ENCODE measurements at regions not wholly inside any gene's neighbourhood (a gene's known extent, or its start where the extent isn't known, plus 50 kb on each side); places are given as distances from the start of the nearest gene placed in this dataset.

DNA sequence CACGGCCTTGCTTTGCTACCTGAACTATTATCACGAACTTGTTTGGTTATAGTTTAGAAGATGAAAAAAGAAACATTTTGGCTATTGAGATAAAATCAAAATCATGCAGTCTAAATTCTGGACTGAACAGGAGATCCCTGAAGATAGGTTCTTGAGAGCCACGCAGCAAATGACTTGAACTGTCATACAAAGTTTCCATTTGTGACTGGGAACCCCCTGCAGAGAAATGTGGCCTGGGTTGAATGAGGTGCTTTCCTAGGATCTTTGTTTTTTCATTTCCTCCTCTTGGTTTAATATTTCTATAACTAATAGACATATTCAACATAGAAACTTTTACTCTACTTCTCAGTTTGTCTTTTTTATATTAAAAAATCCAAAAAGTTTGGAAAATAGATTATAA is 184.7 kb upstream of the TRPM3 start:
- DNase-seq (ENCODE audit: extremely low spot score, unreplicated experiment): no peak
- Mint-ChIP-seq H3K4me1 (ENCODE audit: unreplicated experiment) (no peaks in the 10 kb centered on the region), H3K4me3 (ENCODE audit: unreplicated experiment) (no peak overlapping the region), H3K27me3 (ENCODE audit: unreplicated experiment) (peaks cover 2% of the 10 kb centered on the region), H3K27ac (ENCODE audit: unreplicated experiment) (no peak overlapping the region), H3K36me3 (ENCODE audit: unreplicated experiment) (no peaks in the 10 kb centered on the region), H3K9me3 (ENCODE audit: unreplicated experiment) (no peaks in the 10 kb centered on the region)
- TF ChIP-seq, protein P1, sequence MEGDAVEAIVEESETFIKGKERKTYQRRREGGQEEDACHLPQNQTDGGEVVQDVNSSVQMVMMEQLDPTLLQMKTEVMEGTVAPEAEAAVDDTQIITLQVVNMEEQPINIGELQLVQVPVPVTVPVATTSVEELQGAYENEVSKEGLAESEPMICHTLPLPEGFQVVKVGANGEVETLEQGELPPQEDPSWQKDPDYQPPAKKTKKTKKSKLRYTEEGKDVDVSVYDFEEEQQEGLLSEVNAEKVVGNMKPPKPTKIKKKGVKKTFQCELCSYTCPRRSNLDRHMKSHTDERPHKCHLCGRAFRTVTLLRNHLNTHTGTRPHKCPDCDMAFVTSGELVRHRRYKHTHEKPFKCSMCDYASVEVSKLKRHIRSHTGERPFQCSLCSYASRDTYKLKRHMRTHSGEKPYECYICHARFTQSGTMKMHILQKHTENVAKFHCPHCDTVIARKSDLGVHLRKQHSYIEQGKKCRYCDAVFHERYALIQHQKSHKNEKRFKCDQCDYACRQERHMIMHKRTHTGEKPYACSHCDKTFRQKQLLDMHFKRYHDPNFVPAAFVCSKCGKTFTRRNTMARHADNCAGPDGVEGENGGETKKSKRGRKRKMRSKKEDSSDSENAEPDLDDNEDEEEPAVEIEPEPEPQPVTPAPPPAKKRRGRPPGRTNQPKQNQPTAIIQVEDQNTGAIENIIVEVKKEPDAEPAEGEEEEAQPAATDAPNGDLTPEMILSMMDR (IDR thresholded peaks at IDR 0.05): no peak

DNA sequence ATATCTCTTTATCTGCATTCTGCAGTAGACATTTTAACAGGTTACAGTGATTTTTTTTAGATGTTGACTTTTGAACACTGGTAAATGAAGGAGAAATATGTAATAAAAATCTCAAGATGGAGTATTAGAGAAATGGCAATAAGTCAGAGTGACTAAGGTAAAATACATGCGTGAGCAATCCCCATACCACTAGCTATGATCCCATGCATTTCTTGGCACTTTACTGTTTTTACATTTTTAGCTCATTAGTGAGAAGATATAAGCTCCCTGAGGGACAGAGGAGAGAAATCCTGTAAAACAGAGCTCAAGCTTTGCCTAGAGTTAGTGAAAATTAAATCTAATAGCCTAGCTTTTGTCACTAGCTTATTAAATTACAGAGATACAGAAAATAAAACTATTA is 181.9 kb upstream of the TRPM3 start:
- no peak for DNase-seq (ENCODE audit: extremely low spot score, unreplicated experiment)
- Mint-ChIP-seq H3K4me1 (ENCODE audit: unreplicated experiment) (no peaks in the 10 kb centered on the region), H3K36me3 (ENCODE audit: unreplicated experiment) (no peaks in the 10 kb centered on the region), H3K9me3 (ENCODE audit: unreplicated experiment) (no peaks in the 10 kb centered on the region), H3K27me3 (ENCODE audit: unreplicated experiment) (peaks cover 9% of the 10 kb centered on the region), H3K27ac (ENCODE audit: unreplicated experiment) (no peak overlapping the region), H3K4me3 (ENCODE audit: unreplicated experiment) (no peak overlapping the region)
- TF ChIP-seq, protein P1 (IDR thresholded peaks at IDR 0.05): no peak

DNA sequence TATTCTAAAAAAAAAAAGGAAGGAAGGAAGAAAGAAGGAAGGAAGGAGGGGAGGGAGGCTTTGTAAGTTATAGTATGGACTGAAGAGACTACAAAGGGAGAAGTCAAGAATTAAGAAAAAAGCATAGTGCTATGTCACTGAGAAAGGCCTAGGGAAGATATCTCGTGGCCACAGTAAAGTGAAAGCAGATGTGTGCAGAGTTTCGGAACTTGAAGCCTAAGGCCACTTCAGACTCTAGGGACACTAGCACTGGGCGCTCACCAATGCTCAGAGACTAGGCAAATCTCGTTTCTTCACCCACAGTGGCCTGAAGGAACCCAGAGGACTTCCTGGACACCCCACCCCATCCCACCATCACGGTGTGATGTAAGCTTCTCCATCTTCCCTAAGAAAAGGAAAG is 181.4 kb upstream of the TRPM3 start:
- Mint-ChIP-seq H3K4me3 (ENCODE audit: unreplicated experiment) (no peak overlapping the region), H3K27ac (ENCODE audit: unreplicated experiment) (no peak overlapping the region), H3K27me3 (ENCODE audit: unreplicated experiment) (peaks cover 9% of the 10 kb centered on the region), H3K9me3 (ENCODE audit: unreplicated experiment) (no peaks in the 10 kb centered on the region), H3K36me3 (ENCODE audit: unreplicated experiment) (no peaks in the 10 kb centered on the region), H3K4me1 (ENCODE audit: unreplicated experiment) (no peaks in the 10 kb centered on the region)
- TF ChIP-seq, protein P1 (IDR thresholded peaks at IDR 0.05): no peak
- no peak for DNase-seq (ENCODE audit: extremely low spot score, unreplicated experiment)

DNA sequence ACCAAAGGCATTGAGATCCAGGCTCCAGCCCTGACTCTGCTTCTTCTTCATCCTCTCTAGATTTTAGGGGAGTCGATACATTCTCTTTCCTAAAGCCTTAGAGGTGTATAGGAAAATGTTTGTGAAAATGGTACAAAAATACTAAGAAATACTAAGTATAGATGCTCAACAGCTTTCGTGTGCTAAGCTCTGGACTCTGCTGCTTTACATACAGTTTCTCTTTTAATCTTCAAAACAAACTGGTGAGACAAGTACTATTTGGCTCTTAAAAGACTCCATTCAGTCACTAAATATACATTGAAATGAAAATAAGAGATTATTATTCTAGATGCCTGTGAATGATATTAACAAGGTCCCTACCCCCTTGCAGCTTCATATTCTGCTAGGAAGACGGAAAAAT is 174.5 kb upstream of the TRPM3 start:
- TF ChIP-seq, protein P1 (IDR thresholded peaks at IDR 0.05): no peak
- DNase-seq (ENCODE audit: extremely low spot score, unreplicated experiment): no peak
- Mint-ChIP-seq H3K36me3 (ENCODE audit: unreplicated experiment) (no peaks in the 10 kb centered on the region), H3K4me3 (ENCODE audit: unreplicated experiment) (no peak overlapping the region), H3K27ac (ENCODE audit: unreplicated experiment) (no peak overlapping the region), H3K9me3 (ENCODE audit: unreplicated experiment) (no peaks in the 10 kb centered on the region), H3K4me1 (ENCODE audit: unreplicated experiment) (no peaks in the 10 kb centered on the region), H3K27me3 (ENCODE audit: unreplicated experiment) (peaks cover 17% of the 10 kb centered on the region)

DNA sequence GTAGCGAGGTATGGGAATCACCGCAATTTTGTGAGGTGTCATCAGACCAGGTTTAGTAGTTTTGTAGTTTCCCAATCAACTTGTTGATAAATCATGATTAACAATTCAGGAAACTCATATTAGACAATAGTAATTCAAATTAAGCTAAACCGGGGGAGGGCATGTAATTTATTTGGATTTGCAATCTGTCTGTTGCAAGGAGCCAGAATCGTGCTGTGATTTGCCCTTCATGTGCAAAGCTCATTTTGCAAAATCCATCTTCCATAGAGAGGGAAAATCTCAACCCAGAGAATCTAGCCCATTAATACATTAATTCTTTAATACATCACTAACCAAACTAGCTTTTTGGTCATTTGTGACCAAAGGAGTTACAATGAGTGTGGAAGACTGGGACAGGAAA is 164.7 kb upstream of the TRPM3 start:
- Mint-ChIP-seq H3K9me3 (ENCODE audit: unreplicated experiment) (no peaks in the 10 kb centered on the region), H3K4me3 (ENCODE audit: unreplicated experiment) (no peak overlapping the region), H3K36me3 (ENCODE audit: unreplicated experiment) (no peaks in the 10 kb centered on the region), H3K4me1 (ENCODE audit: unreplicated experiment) (no peaks in the 10 kb centered on the region), H3K27me3 (ENCODE audit: unreplicated experiment) (peaks cover 21% of the 10 kb centered on the region), H3K27ac (ENCODE audit: unreplicated experiment) (no peak overlapping the region)
- no peak for DNase-seq (ENCODE audit: extremely low spot score, unreplicated experiment)
- TF ChIP-seq, protein P1 (IDR thresholded peaks at IDR 0.05): no peak

Data from osteocyte (in vitro differentiated cells).